Tibial nerve (tissue), 3 donors: ENCODE measurements at regions not wholly inside any gene's neighbourhood (a gene's known extent, or its start where the extent isn't known, plus 50 kb on each side); places are given as distances from the start of the nearest gene placed in this dataset.

Experiments used
- POLR2A ChIP-seq, 2 donors: fragments of 450-650 bp; IDR thresholded peaks; one replicate each; pipeline ENCODE4 v1.6.1; 2017; ENCODE audit warnings: antibody characterized with exemption in 2 of 2, mild to moderate bottlenecking in 2 of 2, moderate library complexity in 2 of 2
- TF ChIP-seq, protein P1 (sequence below), 5 experiments: fragments of 200-600 bp in 3 of 5; fragments of 450-650 bp in 2 of 5; sonication (generic) in 3 of 5; IDR thresholded peaks; one replicate each; pipeline ENCODE4 v1.5.1; 2016 to 2019; ENCODE audit warnings: antibody characterized with exemption in 5 of 5, mild to moderate bottlenecking in 3 of 5, moderate library complexity in 2 of 5

DNA sequence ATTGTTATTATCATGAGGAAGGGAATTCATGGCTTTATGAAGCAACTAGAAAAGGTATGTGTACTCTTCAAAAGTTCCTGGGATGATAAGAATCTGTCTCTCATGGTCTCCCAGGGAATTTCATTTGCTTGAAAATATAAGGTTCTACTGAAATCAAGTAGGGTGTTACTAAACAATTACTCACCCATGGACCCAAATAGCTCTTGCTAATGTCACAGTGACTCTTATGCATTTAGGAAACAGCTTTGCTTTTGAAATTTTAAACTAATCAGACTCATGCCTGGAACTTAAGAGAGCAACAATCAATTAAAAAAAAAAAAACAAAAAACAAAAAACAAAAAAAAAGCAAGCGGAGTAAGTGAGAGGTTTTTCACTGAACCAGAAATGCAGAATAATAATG, 1546.3 kb upstream of the TENM4 start:
- TF ChIP-seq, protein P1, sequence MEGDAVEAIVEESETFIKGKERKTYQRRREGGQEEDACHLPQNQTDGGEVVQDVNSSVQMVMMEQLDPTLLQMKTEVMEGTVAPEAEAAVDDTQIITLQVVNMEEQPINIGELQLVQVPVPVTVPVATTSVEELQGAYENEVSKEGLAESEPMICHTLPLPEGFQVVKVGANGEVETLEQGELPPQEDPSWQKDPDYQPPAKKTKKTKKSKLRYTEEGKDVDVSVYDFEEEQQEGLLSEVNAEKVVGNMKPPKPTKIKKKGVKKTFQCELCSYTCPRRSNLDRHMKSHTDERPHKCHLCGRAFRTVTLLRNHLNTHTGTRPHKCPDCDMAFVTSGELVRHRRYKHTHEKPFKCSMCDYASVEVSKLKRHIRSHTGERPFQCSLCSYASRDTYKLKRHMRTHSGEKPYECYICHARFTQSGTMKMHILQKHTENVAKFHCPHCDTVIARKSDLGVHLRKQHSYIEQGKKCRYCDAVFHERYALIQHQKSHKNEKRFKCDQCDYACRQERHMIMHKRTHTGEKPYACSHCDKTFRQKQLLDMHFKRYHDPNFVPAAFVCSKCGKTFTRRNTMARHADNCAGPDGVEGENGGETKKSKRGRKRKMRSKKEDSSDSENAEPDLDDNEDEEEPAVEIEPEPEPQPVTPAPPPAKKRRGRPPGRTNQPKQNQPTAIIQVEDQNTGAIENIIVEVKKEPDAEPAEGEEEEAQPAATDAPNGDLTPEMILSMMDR (IDR thresholded peaks at IDR 0.05): no peak
- no peak for TF ChIP-seq POLR2A (IDR thresholded peaks at IDR 0.05)
